Activated CD4-positive, alpha-beta memory T cell treated with anti-CD3 and anti-CD28 coated beads, Interleukin-2, amount 10 ng/mL, durations not matched to agents 7 days and 5 days (primary cell): ENCODE measurements at regions not wholly inside any gene's neighbourhood (a gene's known extent, or its start where the extent isn't known, plus 50 kb on each side); places are given as distances from the start of the nearest gene placed in this dataset.

Experiments used
- CTCF ChIA-PET: fragments of 350-600 bp; sonication (Branson Sonifier 250); formaldehyde crosslinking; loops from one replicate; lab custom pipeline; 2021; ENCODE audit warnings: antibody characterized with exemption, inconsistent platforms; lab: Charles Lee
- POLR2A ChIA-PET: fragments of 350-600 bp; sonication (Branson Sonifier 250); formaldehyde crosslinking; loops from one replicate; lab custom pipeline; 2021; ENCODE audit warnings: antibody characterized with exemption; lab: Charles Lee
- DNase-seq: peaks from one replicate; pipeline ENCODE4 v3.0.0-alpha.2; 2020
- H3K27ac Mint-ChIP-seq: one replicate; pipeline ENCODE4 v1.8.0; 2021; ENCODE audit warnings: mild to moderate bottlenecking, mixed read lengths
- H3K27me3 Mint-ChIP-seq: one replicate; pipeline ENCODE4 v1.8.0; 2021; ENCODE audit warnings: mixed read lengths
- H3K36me3 Mint-ChIP-seq: one replicate; pipeline ENCODE4 v1.8.0; 2021; ENCODE audit warnings: low read depth, mixed read lengths
- H3K4me1 Mint-ChIP-seq: one replicate; pipeline ENCODE4 v1.8.0; 2021; ENCODE audit warnings: mixed read lengths
- H3K4me3 Mint-ChIP-seq: one replicate; pipeline ENCODE4 v1.8.0; 2021; ENCODE audit warnings: mild to moderate bottlenecking, mixed read lengths
- H3K9me3 Mint-ChIP-seq: one replicate; pipeline ENCODE4 v1.8.0; 2021; ENCODE audit warnings: mixed read lengths

- Mint-ChIP-seq H3K36me3 (no peaks in the 10 kb centered on the region), H3K27ac (no peak overlapping the region), H3K9me3 (peaks cover 3% of the 10 kb centered on the region), H3K4me1 (no peaks in the 10 kb centered on the region), H3K4me3 (no peak overlapping the region), H3K27me3 (no peaks in the 10 kb centered on the region)
- DNase-seq = no peak
- ChIA-PET POLR2A (no interaction called here), CTCF (no interaction called here)
Measured at GRCh38 chr12:34206061-34206785, 183.9 kb downstream of the ALG10 start.

- no peaks in the 10 kb centered on the region for H3K27me3 Mint-ChIP-seq
- CTCF ChIA-PET = no interaction called here
- DNase-seq = no peak
- POLR2A ChIA-PET = no interaction called here
- H3K36me3 Mint-ChIP-seq = no peaks in the 10 kb centered on the region
- no peak overlapping the region for H3K4me3 Mint-ChIP-seq
- peaks cover 3% of the 10 kb centered on the region for H3K9me3 Mint-ChIP-seq
- no peaks in the 10 kb centered on the region for H3K4me1 Mint-ChIP-seq
- no peak overlapping the region for H3K27ac Mint-ChIP-seq
Measured at GRCh38 chr12:34207858-34208257, 185.6 kb downstream of the ALG10 start.

GRCh38 chr12:34208331-34209258, 186.3 kb downstream of the ALG10 start:
- H3K4me1 Mint-ChIP-seq = no peaks in the 10 kb centered on the region
- no peak overlapping the region for H3K27ac Mint-ChIP-seq
- DNase-seq = no peak
- peaks cover 3% of the 10 kb centered on the region for H3K9me3 Mint-ChIP-seq
- H3K27me3 Mint-ChIP-seq = no peaks in the 10 kb centered on the region
- POLR2A ChIA-PET = no interaction called here
- CTCF ChIA-PET = no interaction called here
- no peaks in the 10 kb centered on the region for H3K36me3 Mint-ChIP-seq
- H3K4me3 Mint-ChIP-seq = no peak overlapping the region

GRCh38 chr12:34209259-34209835, 187.1 kb downstream of the ALG10 start:
- POLR2A ChIA-PET = no interaction called here
- Mint-ChIP-seq H3K4me3 (no peak overlapping the region), H3K4me1 (no peaks in the 10 kb centered on the region), H3K9me3 (peaks cover 3% of the 10 kb centered on the region), H3K36me3 (no peaks in the 10 kb centered on the region), H3K27ac (no peak overlapping the region), H3K27me3 (no peaks in the 10 kb centered on the region)
- CTCF ChIA-PET = no interaction called here
- DNase-seq = no peak

DNA sequence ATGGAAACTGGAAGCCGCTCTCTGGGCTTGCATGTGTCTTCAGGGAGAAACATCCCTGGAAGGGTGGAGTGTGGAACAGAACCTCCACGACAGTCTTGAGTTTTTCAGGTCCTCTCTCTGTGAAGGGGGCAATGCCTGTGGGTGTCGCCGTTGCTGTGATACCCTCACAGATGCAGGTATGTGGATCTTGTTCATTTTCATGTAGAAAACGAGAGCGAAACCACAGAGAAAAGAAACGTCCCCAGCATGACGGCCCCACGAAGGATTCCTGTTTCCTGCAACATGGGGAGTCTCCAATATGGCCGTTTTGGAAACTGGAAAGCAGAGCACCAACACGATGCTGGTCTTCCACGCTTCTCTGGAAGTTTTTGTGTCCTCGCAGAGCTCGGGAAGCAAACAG, 187.9 kb downstream of the ALG10 start:
- H3K27ac Mint-ChIP-seq = no peak overlapping the region
- no peaks in the 10 kb centered on the region for H3K27me3 Mint-ChIP-seq
- H3K9me3 Mint-ChIP-seq = peaks cover 3% of the 10 kb centered on the region
- POLR2A ChIA-PET = no interaction called here
- H3K4me3 Mint-ChIP-seq = no peak overlapping the region
- no peak for DNase-seq
- no peaks in the 10 kb centered on the region for H3K4me1 Mint-ChIP-seq
- CTCF ChIA-PET = no interaction called here
- H3K36me3 Mint-ChIP-seq = no peaks in the 10 kb centered on the region

- peaks cover 3% of the 10 kb centered on the region for H3K9me3 Mint-ChIP-seq
- no peak for DNase-seq
- no peak overlapping the region for H3K27ac Mint-ChIP-seq
- H3K36me3 Mint-ChIP-seq = no peaks in the 10 kb centered on the region
- no peaks in the 10 kb centered on the region for H3K27me3 Mint-ChIP-seq
- CTCF ChIA-PET = no interaction called here
- POLR2A ChIA-PET = no interaction called here
- no peaks in the 10 kb centered on the region for H3K4me1 Mint-ChIP-seq
- no peak overlapping the region for H3K4me3 Mint-ChIP-seq
Measured at GRCh38 chr12:34210689-34211530, 188.6 kb downstream of the ALG10 start.

- Mint-ChIP-seq H3K4me3 (no peak overlapping the region), H3K9me3 (peaks cover 2% of the 10 kb centered on the region), H3K27ac (no peak overlapping the region), H3K36me3 (no peaks in the 10 kb centered on the region), H3K4me1 (peaks cover 5% of the 10 kb centered on the region), H3K27me3 (peaks cover 3% of the 10 kb centered on the region)
- CTCF ChIA-PET = no interaction called here
- DNase-seq = no peak
- POLR2A ChIA-PET = no interaction called here
Measured at GRCh38 chr12:34212651-34213050, 190.4 kb downstream of the ALG10 start.

- peaks cover 3% of the 10 kb centered on the region for H3K27me3 Mint-ChIP-seq
- no peaks in the 10 kb centered on the region for H3K36me3 Mint-ChIP-seq
- H3K4me1 Mint-ChIP-seq = peaks cover 9% of the 10 kb centered on the region
- H3K4me3 Mint-ChIP-seq = no peak overlapping the region
- ChIA-PET CTCF (no interaction called here), POLR2A (no interaction called here)
- no peaks in the 10 kb centered on the region for H3K9me3 Mint-ChIP-seq
- H3K27ac Mint-ChIP-seq = no peak overlapping the region
- DNase-seq = no peak
Measured at GRCh38 chr12:34214011-34214410, 191.7 kb downstream of the ALG10 start.

DNA sequence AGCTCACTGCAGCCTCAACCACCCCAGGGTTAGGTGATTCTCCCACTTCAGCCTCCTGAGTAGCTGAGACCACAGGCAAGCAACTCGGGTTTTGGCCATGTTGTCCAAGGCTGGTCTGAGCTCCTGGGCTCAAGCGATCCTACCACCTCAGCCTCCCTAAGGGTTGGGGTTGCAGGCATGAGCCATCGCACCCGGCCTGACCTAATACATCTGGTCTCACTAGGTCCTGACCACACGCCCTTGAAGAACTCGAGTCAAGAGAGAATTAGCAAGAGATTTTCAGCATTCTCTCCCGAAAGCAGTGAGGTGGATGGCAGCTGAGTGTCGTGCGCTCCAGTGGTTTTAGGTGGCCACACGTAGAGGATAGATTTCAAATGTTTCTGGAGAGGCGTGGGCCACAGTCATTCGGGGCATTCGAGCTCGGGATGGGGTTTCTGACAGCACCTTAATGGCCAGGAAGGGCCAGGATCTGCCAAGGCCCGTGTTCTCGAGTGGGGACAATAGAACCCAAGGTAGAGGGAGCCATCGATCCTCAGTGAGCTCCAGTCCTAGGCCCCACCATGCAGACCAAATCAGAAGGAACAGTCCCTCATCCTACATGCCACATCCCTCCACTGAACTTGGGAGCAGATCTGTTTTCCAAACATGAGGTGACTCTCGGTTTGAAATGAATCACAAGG, 193.1 kb downstream of the ALG10 start:
- no peak for DNase-seq
- Mint-ChIP-seq H3K9me3 (no peaks in the 10 kb centered on the region), H3K4me3 (no peak overlapping the region), H3K27ac (no peak overlapping the region), H3K36me3 (no peaks in the 10 kb centered on the region), H3K27me3 (peaks cover 3% of the 10 kb centered on the region), H3K4me1 (peaks cover 9% of the 10 kb centered on the region)
- CTCF ChIA-PET = interaction anchor here (1.7 kb wide), 1 partner anchor 94 kb away, joined by 5 read pairs; no protein-coding TSS in a partner anchor
- POLR2A ChIA-PET = no interaction called here

GRCh38 chr12:34215893-34216285, 193.6 kb downstream of the ALG10 start:
- peaks cover 3% of the 10 kb centered on the region for H3K27me3 Mint-ChIP-seq
- DNase-seq = no peak
- peaks cover 9% of the 10 kb centered on the region for H3K4me1 Mint-ChIP-seq
- H3K9me3 Mint-ChIP-seq = no peaks in the 10 kb centered on the region
- CTCF ChIA-PET = interaction anchor here (1.7 kb wide), 1 partner anchor 95 kb away, joined by 5 read pairs; no protein-coding TSS in a partner anchor
- POLR2A ChIA-PET = no interaction called here
- no peak overlapping the region for H3K27ac Mint-ChIP-seq
- no peak overlapping the region for H3K4me3 Mint-ChIP-seq
- H3K36me3 Mint-ChIP-seq = no peaks in the 10 kb centered on the region

DNA sequence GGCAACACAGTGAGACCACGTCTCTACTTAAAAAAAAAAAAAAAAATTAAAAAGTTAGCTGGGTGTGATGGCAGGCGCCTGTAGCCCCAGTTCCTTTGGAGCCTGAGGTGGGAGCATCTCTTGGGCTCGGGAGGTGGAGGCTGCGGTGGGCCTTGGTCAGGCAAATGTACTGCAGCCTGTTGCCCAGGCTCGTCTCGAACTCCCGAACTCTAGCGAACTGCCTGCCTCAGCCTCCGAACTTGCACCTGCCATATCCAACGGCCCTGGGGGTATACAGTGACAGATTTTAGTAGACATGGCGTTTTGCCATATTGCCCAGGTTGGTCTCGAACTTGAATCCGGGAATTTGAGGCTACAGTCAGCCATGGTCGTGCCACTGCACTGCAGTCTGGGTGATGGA, 195.4 kb downstream of the ALG10 start:
- H3K36me3 Mint-ChIP-seq = no peaks in the 10 kb centered on the region
- peaks cover 9% of the 10 kb centered on the region for H3K4me1 Mint-ChIP-seq
- H3K27ac Mint-ChIP-seq = no peak overlapping the region
- no peak for DNase-seq
- CTCF ChIA-PET = interaction anchor here (0.9 kb wide), 1 partner anchor 95 kb away, joined by 4 read pairs; no protein-coding TSS in a partner anchor
- POLR2A ChIA-PET = no interaction called here
- peaks cover 3% of the 10 kb centered on the region for H3K27me3 Mint-ChIP-seq
- H3K9me3 Mint-ChIP-seq = no peaks in the 10 kb centered on the region
- no peak overlapping the region for H3K4me3 Mint-ChIP-seq
